Upper lobe of left lung (tissue), 4 donors: ENCODE measurements at regions not wholly inside any gene's neighbourhood (a gene's known extent, or its start where the extent isn't known, plus 50 kb on each side); places are given as distances from the start of the nearest gene placed in this dataset.

Experiments used
- EP300 ChIP-seq, 4 donors: sonication (generic); formaldehyde crosslinking; IDR thresholded peaks; one replicate each; pipeline ENCODE4 v1.5.1; 2017; ENCODE audit warnings: antibody characterized with exemption in 4 of 4, control low read depth in 2 of 4
- POLR2AphosphoS5 ChIP-seq, 2 donors: sonication (generic); formaldehyde crosslinking; IDR thresholded peaks; one replicate each; pipeline ENCODE4 v1.5.1; 2017; ENCODE audit warnings: antibody characterized with exemption in 2 of 2
- TF ChIP-seq, protein P1 (sequence below), 6 experiments: fragments of 450-650 bp in 4 of 6; fragments of 200-600 bp in 2 of 6; sonication (generic) in 2 of 6; IDR thresholded peaks; one replicate each; pipeline ENCODE4 v1.5.1; 2016 to 2019; ENCODE audit warnings: antibody characterized with exemption in 6 of 6

- TF ChIP-seq, protein P1, sequence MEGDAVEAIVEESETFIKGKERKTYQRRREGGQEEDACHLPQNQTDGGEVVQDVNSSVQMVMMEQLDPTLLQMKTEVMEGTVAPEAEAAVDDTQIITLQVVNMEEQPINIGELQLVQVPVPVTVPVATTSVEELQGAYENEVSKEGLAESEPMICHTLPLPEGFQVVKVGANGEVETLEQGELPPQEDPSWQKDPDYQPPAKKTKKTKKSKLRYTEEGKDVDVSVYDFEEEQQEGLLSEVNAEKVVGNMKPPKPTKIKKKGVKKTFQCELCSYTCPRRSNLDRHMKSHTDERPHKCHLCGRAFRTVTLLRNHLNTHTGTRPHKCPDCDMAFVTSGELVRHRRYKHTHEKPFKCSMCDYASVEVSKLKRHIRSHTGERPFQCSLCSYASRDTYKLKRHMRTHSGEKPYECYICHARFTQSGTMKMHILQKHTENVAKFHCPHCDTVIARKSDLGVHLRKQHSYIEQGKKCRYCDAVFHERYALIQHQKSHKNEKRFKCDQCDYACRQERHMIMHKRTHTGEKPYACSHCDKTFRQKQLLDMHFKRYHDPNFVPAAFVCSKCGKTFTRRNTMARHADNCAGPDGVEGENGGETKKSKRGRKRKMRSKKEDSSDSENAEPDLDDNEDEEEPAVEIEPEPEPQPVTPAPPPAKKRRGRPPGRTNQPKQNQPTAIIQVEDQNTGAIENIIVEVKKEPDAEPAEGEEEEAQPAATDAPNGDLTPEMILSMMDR (IDR thresholded peaks at IDR 0.05), result no peak
- TF ChIP-seq EP300 (IDR thresholded peaks at IDR 0.05) (no peak), POLR2AphosphoS5 (IDR thresholded peaks at IDR 0.05) (no peak)
Measured at GRCh38 chr12:113647048-113647447, 175.4 kb upstream of the LHX5 start.
